ENCODE measurements at regions not wholly inside any gene's neighbourhood (a gene's known extent, or its start where the extent isn't known, plus 50 kb on each side); places are given as distances from the start of the nearest gene placed in this dataset.

GRCh38 chr18:72246076-72246475 is 298.1 kb downstream of the CBLN2 start:
- TF ChIP-seq, protein P1, sequence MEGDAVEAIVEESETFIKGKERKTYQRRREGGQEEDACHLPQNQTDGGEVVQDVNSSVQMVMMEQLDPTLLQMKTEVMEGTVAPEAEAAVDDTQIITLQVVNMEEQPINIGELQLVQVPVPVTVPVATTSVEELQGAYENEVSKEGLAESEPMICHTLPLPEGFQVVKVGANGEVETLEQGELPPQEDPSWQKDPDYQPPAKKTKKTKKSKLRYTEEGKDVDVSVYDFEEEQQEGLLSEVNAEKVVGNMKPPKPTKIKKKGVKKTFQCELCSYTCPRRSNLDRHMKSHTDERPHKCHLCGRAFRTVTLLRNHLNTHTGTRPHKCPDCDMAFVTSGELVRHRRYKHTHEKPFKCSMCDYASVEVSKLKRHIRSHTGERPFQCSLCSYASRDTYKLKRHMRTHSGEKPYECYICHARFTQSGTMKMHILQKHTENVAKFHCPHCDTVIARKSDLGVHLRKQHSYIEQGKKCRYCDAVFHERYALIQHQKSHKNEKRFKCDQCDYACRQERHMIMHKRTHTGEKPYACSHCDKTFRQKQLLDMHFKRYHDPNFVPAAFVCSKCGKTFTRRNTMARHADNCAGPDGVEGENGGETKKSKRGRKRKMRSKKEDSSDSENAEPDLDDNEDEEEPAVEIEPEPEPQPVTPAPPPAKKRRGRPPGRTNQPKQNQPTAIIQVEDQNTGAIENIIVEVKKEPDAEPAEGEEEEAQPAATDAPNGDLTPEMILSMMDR (IDR thresholded peaks at IDR 0.05; ENCODE audit: low read depth, low read length, missing control alignments): no peak
- DNase-seq (ENCODE audit: extremely low read depth, low read depth): no peak
- H3K4me3 ChIP-seq (replicated peaks; ENCODE audit: low read depth, low read length): no peak overlapping the region

- no peak for DNase-seq (ENCODE audit: extremely low read depth, low read depth)
- TF ChIP-seq, protein P1 (IDR thresholded peaks at IDR 0.05; ENCODE audit: low read depth, low read length, missing control alignments): no peak
- no peak overlapping the region for H3K4me3 ChIP-seq (replicated peaks; ENCODE audit: low read depth, low read length)
Observed at GRCh38 chr18:72235422-72235821, 308.7 kb downstream of the CBLN2 start.

DNA sequence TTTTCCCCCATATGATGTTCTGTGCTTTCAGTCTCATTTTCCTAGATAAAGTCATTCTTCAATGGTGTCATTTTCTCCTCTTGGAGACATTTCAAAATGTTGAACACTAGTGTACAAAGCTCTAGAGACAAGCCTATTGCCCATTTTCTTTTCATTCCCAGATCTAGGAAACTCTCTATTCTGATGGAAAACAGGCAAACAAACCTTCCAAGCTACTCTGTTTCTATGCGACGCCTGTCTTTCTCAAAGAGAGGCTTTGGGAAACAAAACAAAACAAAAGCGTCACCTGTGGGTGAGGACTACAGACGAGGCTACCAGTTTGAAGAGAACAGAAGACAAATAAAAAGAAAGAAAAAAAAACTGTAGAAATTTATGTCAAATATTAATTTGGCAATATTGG is 311.0 kb downstream of the CBLN2 start:
- TF ChIP-seq, protein P1 (IDR thresholded peaks at IDR 0.05; ENCODE audit: low read depth, low read length, missing control alignments): no peak
- no peak for DNase-seq (ENCODE audit: extremely low read depth, low read depth)
- H3K4me3 ChIP-seq (replicated peaks; ENCODE audit: low read depth, low read length): no peak overlapping the region

GRCh38 chr18:72232644-72233043 is 311.5 kb downstream of the CBLN2 start:
- DNase-seq (ENCODE audit: extremely low read depth, low read depth): no peak
- H3K4me3 ChIP-seq (replicated peaks; ENCODE audit: low read depth, low read length): no peak overlapping the region
- TF ChIP-seq, protein P1 (IDR thresholded peaks at IDR 0.05; ENCODE audit: low read depth, low read length, missing control alignments): no peak

GRCh38 chr18:72225958-72226357 is 318.2 kb downstream of the CBLN2 start:
- no peak overlapping the region for H3K4me3 ChIP-seq (replicated peaks; ENCODE audit: low read depth, low read length)
- no peak for DNase-seq (ENCODE audit: extremely low read depth, low read depth)
- TF ChIP-seq, protein P1 (IDR thresholded peaks at IDR 0.05; ENCODE audit: low read depth, low read length, missing control alignments): no peak

DNA sequence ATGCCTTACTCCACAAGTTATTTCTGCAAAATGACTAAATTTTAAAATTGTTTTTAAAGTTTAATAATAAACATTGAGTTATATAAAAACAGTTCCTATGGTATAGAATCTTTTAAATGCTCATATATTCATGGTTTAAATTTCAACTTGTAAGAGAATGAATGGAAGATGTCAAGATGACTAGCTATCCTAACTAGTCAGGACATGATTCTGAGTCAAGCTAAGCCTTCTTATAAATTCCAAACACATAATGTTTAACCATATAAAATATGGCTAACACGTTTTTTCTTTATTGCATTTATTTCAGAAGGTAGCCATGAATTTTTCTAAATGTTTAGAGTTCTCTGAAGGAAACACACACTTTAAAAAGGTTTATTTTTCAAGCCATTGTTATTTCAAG is 320.4 kb downstream of the CBLN2 start:
- TF ChIP-seq, protein P1 (IDR thresholded peaks at IDR 0.05; ENCODE audit: low read depth, low read length, missing control alignments): no peak
- no peak for DNase-seq (ENCODE audit: extremely low read depth, low read depth)

DNA sequence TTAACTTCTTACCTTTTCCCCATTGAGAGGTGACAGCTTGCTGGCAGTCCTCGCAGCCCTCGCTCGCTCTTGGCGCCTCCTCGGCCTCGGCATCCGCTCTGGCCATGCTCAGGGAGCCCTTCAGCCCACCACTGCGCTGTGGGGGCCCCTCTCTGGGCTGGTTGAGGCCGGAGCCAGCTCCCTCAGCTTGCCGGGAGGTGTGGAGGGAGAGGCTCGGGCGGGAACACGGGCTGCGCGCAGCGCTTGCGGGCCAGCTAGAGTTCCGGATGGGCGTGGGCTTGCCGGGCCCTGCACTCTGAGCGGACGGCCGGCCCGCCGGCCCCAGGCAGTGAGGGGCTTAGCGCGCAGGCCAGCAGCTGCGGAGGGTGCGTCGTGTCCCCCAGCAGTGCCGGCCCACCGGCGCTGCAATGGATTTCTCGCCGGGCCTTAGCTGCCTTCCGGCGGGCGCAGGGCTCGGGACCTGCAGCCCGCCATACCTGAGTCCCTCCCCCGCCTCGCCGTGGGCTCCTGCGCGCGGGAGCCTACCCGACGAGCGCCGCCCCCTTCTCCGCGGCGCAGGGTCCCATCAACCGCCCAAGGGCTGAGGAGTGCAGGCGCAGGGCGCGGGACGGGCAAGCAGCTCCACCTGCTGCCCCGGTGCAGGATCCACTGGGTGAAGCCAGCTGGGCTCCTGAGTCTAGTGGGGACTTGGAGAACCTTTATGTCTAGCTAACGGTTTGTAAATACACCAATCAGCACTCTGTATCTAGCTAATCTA is 335.0 kb downstream of the CBLN2 start:
- TF ChIP-seq, protein P1 (IDR thresholded peaks at IDR 0.05; ENCODE audit: low read depth, low read length, missing control alignments): no peak
- no peak overlapping the region for H3K4me3 ChIP-seq (replicated peaks; ENCODE audit: low read depth, low read length)
- no peak for DNase-seq (ENCODE audit: extremely low read depth, low read depth)

More for the DNA sequence above, 320.4 kb downstream of the CBLN2 start:
- H3K4me3 ChIP-seq (replicated peaks; ENCODE audit: low read depth, low read length): no peak overlapping the region
